GM12891 (cell line): ENCODE measurements at regions not wholly inside any gene's neighbourhood (a gene's known extent, or its start where the extent isn't known, plus 50 kb on each side); places are given as distances from the start of the nearest gene placed in this dataset.

Experiments
- PAX5 ChIP-seq: IDR thresholded peaks from 2 replicates; pipeline ENCODE4 v1.6.1; 2011; ENCODE audit warnings: low read length, moderate library complexity, mild to moderate bottlenecking; ENCODE audit not compliant: insufficient read depth, severe bottlenecking
- POLR2A ChIP-seq: IDR thresholded peaks from 2 replicates; pipeline ENCODE4 v1.6.1; 2011; ENCODE audit warnings: low read depth, low read length, control low read depth
- POLR2AphosphoS5 ChIP-seq: IDR thresholded peaks from 2 replicates; pipeline ENCODE4 v1.6.1; 2011; ENCODE audit warnings: low read depth, low read length, control low read depth
- POU2F2 ChIP-seq: IDR thresholded peaks from 2 replicates; pipeline ENCODE4 v1.6.1; 2011; ENCODE audit warnings: low read depth, mild to moderate bottlenecking, control low read depth, low read length, moderate library complexity
- SPI1 ChIP-seq: IDR thresholded peaks from 2 replicates; pipeline ENCODE4 v1.6.1; 2011; ENCODE audit warnings: low read depth, low read length, control low read depth
- TAF1 ChIP-seq: IDR thresholded peaks from 2 replicates; pipeline ENCODE4 v1.6.1; 2011; ENCODE audit warnings: low read depth, low read length, control low read depth

- TF ChIP-seq PAX5 (no peak), POLR2AphosphoS5 (no peak), SPI1 (no peak), POLR2A (no peak), TAF1 (no peak), POU2F2 (no peak)
These were observed 239.4 kb downstream of the CDH7 start for GRCh38 chr18:65990174-65990690.
